ENCODE measurements at regions not wholly inside any gene's neighbourhood (a gene's known extent, or its start where the extent isn't known, plus 50 kb on each side); places are given as distances from the start of the nearest gene placed in this dataset.

DNA sequence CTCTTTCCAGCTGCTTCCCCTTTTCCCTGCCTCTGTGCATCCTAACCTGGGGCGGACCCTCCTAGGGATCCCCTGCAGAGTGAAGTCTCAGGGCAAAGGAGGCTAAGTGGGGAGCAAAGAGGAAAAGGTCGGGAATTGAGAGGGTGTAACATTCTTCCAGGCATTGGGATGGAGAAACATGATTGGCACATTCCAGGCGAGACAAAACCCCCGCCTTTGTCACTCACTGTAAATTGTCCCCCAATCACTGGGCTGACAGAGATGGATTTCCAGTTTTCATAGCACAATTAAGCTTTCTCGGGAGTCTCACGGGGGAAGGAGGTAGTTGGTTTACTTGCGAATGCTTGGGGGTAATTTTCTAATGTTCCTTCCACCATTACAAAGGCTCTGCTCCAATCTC is 74.9 kb downstream of the MIAT start:
- no peak for DNase-seq (ENCODE audit: low read depth in 2 of 2)

DNA sequence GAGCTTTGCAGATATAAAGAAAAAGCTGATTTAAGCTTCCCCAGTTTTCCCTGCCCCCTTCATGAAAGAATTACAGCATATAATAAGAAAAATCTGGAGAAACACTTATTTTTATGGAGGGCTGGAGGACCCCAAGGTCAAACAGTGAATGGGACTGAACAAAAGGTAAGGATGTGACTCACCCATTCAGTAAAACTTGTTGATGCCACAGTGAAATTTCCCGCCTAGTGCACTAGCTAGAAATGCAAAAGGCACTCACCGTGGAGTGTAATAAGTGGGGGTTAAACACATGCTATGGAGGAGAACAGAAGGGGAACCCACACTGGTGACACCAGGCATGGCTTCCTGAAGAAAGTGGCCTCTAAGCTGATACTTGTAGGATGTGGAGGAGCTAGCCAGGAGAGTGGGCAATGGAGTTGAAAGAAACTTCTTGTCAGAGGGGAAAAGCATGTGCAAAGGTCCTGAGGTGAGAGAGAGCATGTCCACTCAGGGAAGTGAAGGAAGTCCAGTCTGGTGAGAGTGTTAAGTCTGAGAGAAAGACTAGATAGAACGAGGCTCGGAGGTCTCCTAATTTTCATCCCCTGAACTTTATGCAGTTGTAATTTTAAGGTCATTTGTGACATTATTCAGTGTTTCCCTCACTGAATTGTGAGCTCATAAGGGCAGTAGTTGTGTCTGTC is 77.1 kb downstream of the MIAT start:
- DNase-seq (ENCODE audit: low read depth in 2 of 2) = no peak

DNA sequence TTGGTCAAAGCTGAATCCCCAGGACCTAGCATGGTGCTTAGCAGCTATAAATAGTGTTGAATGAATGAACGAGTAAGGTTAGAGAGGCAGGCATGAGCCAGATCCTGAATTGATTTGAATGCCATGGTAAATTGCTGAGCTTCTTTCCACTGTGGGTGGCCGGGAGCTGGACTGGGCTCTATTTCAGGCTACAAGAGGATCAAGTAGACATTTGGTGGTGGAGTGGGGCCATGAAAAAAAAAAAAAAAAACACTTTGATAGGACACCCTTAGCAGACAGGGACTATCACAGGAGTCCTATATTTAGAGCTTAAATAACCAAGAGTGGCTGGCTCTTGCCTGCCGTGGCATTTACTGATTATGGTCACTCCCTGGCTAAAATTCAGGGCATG is 77.6 kb downstream of the MIAT start:
- DNase-seq (ENCODE audit: low read depth in 2 of 2) = no peak

DNA sequence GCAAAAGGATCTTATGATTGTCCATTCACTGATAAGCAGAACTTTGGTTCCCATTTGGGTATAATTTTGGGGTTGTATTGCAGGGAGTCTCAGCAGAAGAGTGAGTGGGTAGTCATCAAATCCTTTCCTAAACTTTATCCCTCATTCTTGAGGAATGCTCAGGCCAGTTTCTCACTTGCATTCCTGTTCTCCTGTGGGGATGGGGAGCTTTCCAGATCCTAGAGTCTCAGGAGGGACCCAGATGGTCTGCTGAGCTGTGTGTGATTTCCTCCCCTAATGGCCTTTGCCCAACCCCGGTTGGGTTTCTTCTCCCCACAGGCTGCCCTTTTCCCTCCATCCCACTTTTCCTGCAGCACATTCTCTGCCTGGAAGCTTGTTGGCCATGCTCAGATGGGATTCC is 79.9 kb downstream of the MIAT start:
- DNase-seq (ENCODE audit: low read depth in 2 of 2) = no peak

DNA sequence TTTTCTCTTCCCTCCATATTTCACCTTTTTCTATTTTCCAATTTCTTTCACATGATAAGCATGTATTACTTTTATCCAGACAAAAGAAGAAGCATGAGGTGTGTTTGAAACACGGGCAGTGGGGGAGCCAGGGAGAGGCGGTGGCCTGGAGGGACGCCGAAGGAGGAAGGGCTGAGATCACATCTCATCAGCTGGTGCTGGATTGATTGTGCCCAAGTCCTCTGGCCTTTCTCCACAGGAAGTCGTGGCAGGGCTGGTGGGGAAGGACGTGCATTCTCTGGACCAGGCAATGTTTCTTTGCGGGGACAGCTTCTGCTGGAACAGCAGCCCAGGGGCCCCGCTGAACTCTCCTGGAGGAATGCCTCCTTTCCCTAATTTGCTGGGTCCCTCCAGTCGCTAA is 82.9 kb downstream of the MIAT start:
- DNase-seq (ENCODE audit: low read depth in 2 of 2) = no peak

DNA sequence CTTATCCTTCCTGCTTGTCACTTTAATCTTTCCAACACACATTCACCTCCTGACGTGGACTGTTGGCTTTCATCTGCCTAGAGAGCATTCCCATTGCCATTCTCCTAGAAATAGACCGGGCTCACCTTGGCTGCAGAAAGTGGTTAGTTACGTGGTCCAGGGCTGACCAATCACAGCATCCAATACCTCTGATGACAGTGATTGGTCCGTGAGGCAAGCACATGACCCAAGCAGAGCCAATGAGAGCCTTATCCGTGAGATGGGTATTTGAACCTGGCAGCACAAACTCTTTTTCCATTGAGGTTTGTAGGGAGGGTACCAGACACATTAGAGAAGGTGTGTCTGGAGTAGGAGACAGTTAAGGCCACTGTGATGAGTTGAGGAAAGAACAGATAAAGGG is 85.8 kb downstream of the MIAT start:
- no peak for DNase-seq (ENCODE audit: low read depth in 2 of 2)

DNA sequence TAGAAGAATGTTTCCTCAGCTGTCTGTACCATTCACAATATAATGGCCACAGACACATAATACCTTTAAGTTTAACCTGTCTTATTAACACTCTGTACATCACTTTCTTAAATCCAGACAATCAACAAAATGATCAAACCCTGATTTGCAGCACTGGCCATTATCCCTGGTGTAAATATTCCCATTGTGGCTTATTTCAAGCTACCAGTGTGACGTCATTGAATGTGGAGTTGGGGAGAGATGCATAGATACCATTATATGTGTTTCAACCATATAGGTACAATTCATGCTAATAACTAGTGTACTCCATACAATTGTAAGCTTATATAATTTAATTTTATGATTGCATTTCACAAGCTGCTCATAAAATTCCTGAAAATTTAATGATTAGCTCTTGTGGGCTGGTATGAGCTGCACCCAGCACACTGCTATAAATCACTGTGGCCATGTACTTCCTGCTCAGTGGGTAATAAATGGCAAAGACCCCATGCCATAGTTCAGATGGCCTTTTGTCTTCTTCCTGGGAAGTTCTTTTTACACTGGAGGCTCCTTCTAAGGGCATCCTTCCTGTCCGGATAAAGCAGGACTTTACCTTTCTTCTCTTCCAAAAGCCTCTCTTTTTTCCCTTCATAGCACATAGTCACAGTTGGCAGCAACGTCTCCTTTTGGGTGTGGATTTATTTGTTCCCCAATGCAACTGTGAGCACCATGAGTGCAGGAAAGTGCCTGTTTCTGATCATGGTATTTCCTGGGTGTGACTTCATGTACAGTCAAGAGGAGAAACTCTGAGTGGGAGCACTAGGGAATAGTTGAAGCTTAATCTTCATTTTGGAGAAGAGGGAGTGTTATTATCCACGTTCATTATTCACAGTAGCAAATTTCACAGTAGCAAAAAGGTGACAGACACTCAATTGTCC is 87.8 kb downstream of the MIAT start:
- no peak for DNase-seq (ENCODE audit: low read depth in 2 of 2)

DNA sequence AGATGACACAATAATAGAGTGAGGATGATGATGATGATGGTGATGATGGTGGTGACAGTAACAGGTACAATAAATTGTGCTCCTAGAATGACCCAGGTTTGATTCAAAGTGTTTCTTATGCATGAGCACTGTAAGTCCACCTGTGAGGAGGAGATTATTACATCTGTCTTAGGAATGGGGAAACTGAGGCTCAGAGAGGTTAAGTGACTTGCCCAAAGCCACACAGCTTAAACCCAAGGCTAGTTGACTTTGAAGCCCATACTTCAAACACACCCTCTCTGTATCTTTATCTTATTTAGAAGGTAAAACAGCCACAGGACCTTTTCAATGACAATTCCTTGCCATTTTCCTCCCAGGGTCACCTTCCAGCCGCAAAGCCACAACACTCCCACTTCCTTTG is 88.9 kb downstream of the MIAT start:
- DNase-seq (ENCODE audit: low read depth in 2 of 2) = no peak

DNA sequence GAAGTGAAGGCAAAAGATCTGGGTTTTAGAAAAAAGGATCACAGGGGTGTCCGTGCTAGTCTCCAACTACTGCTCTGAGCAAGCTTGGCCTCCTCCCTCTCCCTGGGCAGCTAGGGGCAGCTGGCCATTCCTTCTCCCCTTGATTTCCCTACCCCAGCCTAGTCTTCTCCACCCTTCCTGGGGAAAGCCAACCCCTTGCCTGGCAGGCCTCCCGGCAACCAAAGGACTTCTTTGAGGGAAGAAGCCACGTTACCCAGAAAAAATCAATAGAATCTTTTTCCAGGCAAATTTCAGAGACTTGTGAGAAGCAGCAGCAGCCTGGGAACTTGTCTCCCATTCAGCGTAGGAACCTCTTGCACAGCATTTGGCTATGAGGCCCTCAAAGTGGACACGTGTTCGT is 91.5 kb downstream of the MIAT start:
- no peak for DNase-seq (ENCODE audit: low read depth in 2 of 2)

DNA sequence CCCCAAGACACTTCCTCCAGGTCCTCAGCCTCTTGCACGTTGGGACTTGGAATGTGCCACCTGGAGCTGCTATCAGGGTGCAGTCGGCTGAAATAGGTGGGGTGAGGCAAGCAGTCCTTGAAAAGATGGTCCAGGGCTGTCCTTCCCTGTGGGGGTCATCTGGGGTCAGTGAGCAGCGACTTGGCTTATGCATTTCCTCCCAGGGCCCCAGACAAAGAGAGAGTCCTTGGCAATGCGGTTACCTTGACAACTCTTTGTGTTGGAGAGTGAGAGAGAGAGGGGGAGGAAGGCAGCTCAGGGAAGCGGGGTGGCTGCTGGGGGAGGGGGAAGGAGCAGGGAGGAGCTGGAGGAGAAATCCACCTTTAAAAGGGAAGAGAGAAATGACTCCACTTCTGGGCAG is 93.8 kb downstream of the MIAT start:
- DNase-seq (ENCODE audit: low read depth in 2 of 2) = no peak

DNA sequence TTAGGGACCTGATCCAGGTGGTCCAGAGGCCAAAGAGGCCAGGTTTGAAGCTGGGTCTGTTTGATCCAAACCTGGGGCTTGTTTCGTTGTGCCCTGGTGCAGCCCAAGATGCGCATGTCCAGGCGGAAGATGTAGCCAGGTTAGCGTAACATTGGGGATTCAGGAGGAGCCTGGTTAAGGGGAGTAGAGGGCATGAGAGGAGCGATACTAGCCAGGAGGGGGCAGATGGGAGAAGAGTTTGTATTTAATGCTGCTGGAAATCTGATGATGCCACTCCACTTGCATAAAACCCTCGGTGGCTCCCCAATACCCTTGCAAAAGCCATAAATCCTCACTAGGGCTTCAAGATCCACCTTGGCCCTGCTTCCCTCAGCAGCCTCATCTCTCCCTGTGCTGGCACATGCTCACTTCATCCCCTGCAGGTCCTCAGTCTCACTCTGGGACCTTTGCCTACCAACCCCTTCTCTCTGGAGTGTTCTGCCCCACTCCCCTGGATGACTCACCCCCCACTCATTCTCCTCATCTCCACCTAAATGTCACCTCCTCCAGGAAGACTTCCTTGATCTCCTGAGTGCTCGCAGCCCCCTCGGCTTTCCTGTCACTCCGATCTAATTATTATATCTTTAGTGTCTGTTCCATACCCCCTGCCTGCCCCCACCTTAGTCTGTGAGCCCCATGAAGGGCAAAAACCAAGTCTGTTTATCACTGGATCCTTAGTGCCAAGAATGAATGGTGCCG is 95.9 kb downstream of the MIAT start:
- no peak for DNase-seq (ENCODE audit: low read depth in 2 of 2)

DNA sequence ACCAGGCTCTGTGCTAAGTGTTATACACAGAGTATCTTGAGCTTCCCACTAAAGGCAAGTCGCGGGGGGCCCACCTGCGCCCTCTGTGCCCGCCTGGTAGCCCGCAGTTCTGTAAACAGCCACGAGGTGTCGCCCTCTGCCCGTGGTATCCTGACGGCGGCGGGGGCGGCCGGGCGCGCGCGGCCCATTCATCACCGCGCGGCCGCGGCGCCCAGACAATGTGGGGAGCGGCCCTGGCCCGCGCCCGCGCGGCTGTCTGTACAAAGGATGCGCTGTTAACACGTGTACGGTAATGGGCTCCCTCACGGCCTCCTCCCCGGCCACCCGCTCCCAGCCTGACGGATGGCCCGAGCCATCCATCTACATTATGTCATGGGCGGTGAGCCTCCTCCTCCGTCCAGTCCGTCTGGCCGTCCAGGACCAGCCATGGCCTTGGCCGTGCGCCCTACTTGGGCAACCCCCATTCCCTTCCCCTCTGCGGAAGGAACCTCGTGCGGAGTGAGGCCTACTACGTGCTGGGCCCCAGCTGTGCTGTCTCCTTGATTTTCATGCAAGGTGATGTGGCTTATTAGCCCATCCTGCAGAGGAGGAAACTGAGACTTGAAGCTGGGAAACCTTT is 99.4 kb downstream of the MIAT start:
- no peak for DNase-seq (ENCODE audit: low read depth in 2 of 2)

DNA sequence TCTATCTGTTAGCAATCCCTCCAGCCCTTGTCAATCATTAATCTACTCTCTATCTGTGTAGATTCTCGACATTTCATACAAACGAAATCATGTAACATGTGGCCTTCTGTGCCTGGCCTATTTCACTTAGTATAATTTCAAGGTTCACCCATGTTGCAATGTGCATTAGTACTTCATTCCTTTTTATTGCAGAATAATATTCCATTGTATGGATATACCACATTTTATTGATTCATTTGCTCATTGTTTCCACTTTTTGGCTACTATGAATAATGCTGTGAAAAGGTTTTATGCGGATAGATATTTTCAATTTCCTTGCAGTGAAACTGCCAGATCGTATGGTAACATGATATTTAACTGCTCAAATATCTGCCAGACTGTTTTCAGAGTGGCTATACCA is 100.1 kb downstream of the MIAT start:
- no peak for DNase-seq (ENCODE audit: low read depth in 2 of 2)

DNA sequence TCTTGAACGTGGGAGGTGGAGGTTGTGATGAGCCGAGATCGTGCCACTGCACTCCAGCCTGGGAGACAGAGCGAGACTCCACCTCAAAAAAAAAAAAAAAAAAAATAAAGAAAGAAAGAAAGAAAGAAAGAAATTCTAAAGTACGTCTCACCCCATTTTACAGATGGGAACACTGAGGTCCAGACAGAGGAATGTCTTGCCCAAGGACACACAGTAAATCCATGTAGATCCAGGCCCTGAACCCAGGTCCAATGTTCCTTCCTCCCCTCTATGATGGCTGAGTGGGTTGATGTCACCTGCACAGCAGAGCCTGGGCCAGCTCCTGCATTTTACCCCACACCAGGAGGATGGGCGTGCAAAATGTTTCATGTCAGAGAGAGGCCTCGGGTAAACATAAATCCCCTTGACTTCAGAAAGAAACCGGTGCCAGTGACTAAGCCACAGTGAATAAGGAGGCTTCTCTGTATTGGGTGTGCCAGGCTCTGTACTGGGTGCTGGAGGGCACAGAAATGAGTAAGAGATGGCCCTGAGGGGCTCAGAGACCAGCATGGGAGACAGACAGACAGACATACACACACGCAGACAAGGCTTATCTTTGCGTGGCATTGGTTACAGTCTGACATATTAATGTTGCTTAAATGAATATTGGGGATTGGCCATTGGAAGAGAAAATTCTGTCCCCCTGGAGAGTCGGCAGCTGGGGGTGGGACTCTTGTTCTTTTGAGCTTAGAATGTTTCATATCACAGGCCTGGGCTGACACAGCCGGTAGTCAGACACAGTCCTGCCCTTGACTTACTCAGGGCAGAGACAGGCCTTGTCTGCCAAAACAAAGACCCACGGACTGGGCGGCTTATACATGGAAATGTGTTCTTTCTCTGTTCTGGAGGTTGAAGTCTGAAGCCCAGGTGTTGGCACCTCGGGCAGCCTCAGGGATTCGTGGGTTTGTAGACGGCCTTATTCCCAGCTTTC is 105.4 kb downstream of the MIAT start:
- DNase-seq (ENCODE audit: low read depth in 2 of 2) = no peak

DNA sequence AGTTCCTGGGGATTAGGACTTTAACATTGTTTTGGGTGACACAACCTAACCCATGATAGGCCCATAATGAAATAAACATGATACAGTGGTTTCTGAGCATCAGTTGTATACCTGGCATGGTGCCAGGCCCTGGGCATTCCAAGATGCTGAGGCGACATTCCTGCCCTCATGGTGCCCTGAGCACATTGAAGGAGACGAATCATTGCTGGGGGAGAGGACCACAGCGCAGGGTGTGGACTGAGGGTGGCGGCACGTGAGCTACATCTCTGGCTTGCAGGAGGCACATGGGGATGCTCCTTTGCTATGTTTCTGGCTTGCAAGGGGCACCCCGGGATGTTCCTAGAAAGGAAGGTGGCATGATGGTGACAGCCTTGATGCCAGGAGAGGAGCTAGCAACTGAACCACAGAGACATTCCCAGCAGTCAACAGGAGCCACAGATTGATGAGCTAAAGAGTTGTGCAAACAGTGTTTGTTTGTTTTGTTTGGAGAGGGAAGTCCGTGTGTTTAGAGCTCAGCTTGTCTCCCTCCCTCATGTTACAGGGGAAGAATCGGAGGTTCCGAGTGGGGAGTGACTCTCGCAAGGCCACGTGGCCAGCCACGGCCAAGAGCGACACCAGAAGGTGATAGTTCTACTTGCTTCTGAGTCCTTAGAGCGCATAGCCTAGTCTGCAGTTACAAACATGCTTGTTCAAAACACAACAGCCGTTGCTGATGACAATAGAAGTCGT is 106.4 kb downstream of the MIAT start:
- DNase-seq (ENCODE audit: low read depth in 2 of 2) = no peak

DNA sequence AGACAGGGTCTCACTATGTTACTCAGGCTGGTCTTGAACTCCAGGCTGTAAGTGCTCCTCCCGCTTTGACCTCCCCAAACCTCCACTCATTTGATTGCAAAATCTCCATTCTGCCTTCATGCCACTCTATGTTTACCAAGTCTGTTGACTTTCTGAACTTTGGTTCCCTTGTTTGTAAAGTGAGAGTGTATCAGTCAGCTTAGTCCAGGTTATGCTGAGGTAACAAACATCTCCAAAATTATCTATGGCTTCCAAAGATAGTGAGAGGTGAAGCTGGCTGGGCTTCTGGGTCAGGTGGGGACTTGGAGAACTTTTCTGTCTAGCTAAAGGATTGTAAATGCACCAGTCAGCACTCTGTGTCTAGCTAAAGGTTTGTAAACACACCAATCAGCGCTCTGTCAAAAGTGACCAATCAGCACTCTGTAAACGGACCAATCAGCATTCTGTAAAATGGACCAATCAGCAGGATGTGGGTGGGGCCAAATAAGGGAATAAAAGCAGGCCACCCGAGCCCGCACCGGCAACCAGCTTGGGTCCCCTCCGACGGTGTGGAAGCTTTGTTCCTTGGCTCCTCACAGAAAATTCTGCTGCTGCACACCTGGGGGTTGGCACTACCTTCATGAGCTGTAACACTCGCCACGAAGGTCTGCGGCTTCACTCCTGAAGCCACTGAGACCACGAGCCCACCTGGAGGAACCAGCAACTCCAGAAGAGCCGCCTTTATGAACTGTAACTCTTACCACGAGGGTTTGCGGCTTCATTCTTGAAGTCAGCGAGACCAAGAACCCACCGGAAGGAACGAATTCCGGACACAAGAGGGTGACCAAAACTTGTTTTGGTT is 109.3 kb downstream of the MIAT start:
- DNase-seq (ENCODE audit: low read depth in 2 of 2) = no peak

DNA sequence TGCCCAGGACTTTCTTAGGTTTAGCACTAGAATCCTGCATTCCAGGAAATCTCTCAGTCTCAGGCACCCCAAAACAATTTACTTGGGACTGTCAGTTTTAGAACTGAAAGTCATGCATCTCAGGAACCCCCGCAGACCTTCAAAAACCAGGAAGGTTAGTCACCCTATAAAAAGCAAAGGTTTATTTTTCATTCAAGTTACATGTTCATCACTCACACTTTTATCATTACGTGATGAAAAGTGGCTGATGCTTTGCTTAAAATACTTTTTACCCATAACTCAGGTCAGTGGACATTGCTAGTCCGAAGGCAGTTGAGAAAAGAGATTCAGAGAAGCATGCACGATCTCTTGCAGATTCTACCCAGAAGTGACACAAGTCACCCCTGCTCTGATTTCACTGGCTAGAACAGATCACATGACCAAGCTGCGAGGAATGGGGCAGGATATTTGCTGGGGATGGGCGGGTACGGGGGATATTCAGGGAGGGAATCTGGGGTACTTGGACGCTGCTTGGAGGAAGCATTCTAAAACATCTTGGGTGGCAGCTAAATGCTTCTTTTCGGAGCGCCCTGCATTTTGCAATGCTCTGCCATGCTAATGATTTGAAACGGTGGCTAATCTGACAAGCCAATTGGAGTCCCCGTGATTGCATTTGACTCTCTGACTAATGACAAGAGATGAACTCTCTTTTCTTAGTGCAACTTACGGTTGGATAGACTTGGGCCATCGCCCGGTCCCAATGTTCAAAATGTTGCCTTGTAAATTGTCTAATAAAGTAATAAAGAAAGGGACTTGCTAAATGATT is 110.2 kb downstream of the MIAT start:
- no peak for DNase-seq (ENCODE audit: low read depth in 2 of 2)

DNA sequence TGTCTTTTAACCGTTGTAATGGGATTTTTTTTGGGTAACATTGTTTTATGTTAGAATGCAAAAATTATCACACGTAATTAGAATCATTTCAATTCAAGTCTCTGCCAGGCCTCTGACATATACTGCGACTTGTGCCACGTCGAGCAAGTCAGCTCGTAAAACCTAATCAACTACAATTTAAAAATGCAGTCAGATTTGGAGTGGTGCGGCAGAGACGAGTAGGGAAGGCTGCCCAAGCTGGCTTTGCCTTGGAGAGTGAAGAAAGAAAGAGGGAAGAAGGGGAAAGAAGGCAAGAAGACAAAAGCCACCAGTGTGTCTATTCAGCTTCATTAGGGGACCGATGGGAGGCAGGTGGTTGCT is 110.7 kb downstream of the MIAT start:
- no peak for DNase-seq (ENCODE audit: low read depth in 2 of 2)

DNA sequence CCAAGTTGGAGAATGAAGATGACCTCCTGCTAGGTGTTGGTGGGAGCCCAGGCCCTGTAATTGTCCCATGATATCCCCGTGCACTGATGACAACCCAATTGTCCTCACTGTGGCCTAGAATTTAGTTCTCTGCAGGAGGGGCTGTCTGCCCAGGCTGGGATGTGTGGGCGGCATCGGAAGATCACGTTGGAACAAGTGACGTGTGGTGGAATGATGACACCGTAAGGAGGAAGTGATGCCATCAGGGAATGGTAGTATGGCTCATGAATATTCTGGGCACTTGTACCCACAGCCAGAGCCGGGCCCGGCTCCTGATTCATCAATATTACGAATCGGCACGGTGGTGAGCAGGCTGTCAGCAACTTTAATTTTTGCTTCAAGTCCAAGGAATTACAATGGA is 111.6 kb downstream of the MIAT start:
- no peak for DNase-seq (ENCODE audit: low read depth in 2 of 2)
